ENCODE measurements at regions not wholly inside any gene's neighbourhood (a gene's known extent, or its start where the extent isn't known, plus 50 kb on each side); places are given as distances from the start of the nearest gene placed in this dataset.
A peak's percentile ranks its signal among the peaks of the same experiment; 100 is the strongest.

GRCh38 chr7:67870396-67870795, 873.8 kb downstream of the TYW1 start:
- H3K9me3 ChIP-seq = no peaks in the 10 kb centered on the region
- no peak overlapping the region for H3K27ac ChIP-seq
- H3K27me3 ChIP-seq = no peaks in the 10 kb centered on the region
- DNase-seq (no peak), ATAC-seq (ENCODE audit: low FRiP score in 2 of 2) (no peak)
- H3K36me3 ChIP-seq = no peaks in the 10 kb centered on the region
- H3K4me1 ChIP-seq = no peaks in the 10 kb centered on the region
- 88 to 97% methylated on average over 2 of the region's 2 CpGs for WGBS, 2 donors
- no peak overlapping the region for H3K4me3 ChIP-seq
- TF ChIP-seq CTCF (IDR thresholded peaks at IDR 0.05) = no peak
- TF ChIP-seq EP300 (IDR thresholded peaks at IDR 0.05) = no peak
- no peak for TF ChIP-seq POLR2A (IDR thresholded peaks at IDR 0.05)
- no peak for TF ChIP-seq POLR2AphosphoS5 (IDR thresholded peaks at IDR 0.05)

- no peak overlapping the region for H3K4me3 ChIP-seq
- DNase-seq (no peak), ATAC-seq (ENCODE audit: low FRiP score in 2 of 2) (no peak)
- no peaks in the 10 kb centered on the region for H3K36me3 ChIP-seq
- TF ChIP-seq CTCF (IDR thresholded peaks at IDR 0.05) = no peak
- TF ChIP-seq POLR2AphosphoS5 (IDR thresholded peaks at IDR 0.05) = no peak
- no peak for TF ChIP-seq EP300 (IDR thresholded peaks at IDR 0.05)
- TF ChIP-seq POLR2A (IDR thresholded peaks at IDR 0.05) = no peak
- no peak overlapping the region for H3K27ac ChIP-seq
- no peaks in the 10 kb centered on the region for H3K9me3 ChIP-seq
- H3K4me1 ChIP-seq = no peaks in the 10 kb centered on the region
- WGBS, 2 donors = 63 to 82% methylated on average over 4 of the region's 4 CpGs
- H3K27me3 ChIP-seq = no peaks in the 10 kb centered on the region
These were observed 878.9 kb downstream of the TYW1 start for GRCh38 chr7:67875558-67875957.

GRCh38 chr7:67878808-67879207, 882.2 kb downstream of the TYW1 start:
- Histone ChIP-seq H3K9me3 (no peaks in the 10 kb centered on the region), H3K27ac (no peak overlapping the region), H3K27me3 (no peaks in the 10 kb centered on the region), H3K4me1 (no peaks in the 10 kb centered on the region), H3K4me3 (no peak overlapping the region), H3K36me3 (no peaks in the 10 kb centered on the region)
- TF ChIP-seq EP300 (IDR thresholded peaks at IDR 0.05) (no peak), POLR2AphosphoS5 (IDR thresholded peaks at IDR 0.05) (no peak), POLR2A (IDR thresholded peaks at IDR 0.05) (no peak)
- DNase-seq (no peak), ATAC-seq (ENCODE audit: low FRiP score in 2 of 2) (no peak)
- WGBS, 2 donors = 77 to 80% methylated on average over 8 of the region's 8 CpGs

GRCh38 chr7:67882843-67883242, 886.2 kb downstream of the TYW1 start:
- WGBS, 2 donors = 40 to 73% methylated on average over 1 of the region's 1 CpG
- Histone ChIP-seq H3K9me3 (no peaks in the 10 kb centered on the region), H3K27ac (no peak overlapping the region), H3K4me1 (no peaks in the 10 kb centered on the region), H3K4me3 (no peak overlapping the region), H3K27me3 (no peaks in the 10 kb centered on the region), H3K36me3 (no peaks in the 10 kb centered on the region)
- DNase-seq = no peak
- no peak for TF ChIP-seq EP300 (IDR thresholded peaks at IDR 0.05)
- TF ChIP-seq POLR2A (IDR thresholded peaks at IDR 0.05) = no peak
- TF ChIP-seq CTCF (IDR thresholded peaks at IDR 0.05) = no peak
- no peak for TF ChIP-seq POLR2AphosphoS5 (IDR thresholded peaks at IDR 0.05)
- no peak for ATAC-seq (ENCODE audit: low FRiP score in 2 of 2)

- peaks cover 0 to 26% (median 10%) of the 10 kb centered on the region in 4 donors for H3K9me3 ChIP-seq
- H3K36me3 ChIP-seq = no peaks in the 10 kb centered on the region
- WGBS, 2 donors = 74 to 80% methylated on average over 1 to 12 of the region's 12 CpGs
- DNase-seq = peak in 1 of 2 donors; percentile 75
- no peak overlapping the region for H3K27ac ChIP-seq
- H3K4me1 ChIP-seq = no peaks in the 10 kb centered on the region
- no peak for ATAC-seq (ENCODE audit: low FRiP score in 2 of 2)
- no peaks in the 10 kb centered on the region for H3K27me3 ChIP-seq
- no peak overlapping the region for H3K4me3 ChIP-seq
- no peak for TF ChIP-seq EP300 (IDR thresholded peaks at IDR 0.05)
- TF ChIP-seq POLR2A (IDR thresholded peaks at IDR 0.05) = no peak
- TF ChIP-seq POLR2AphosphoS5 (IDR thresholded peaks at IDR 0.05) = no peak
- TF ChIP-seq CTCF (IDR thresholded peaks at IDR 0.05) = no peak
These were observed 893.7 kb downstream of the TYW1 start for GRCh38 chr7:67890316-67890715.
